ENCODE measurements at regions not wholly inside any gene's neighbourhood (a gene's known extent, or its start where the extent isn't known, plus 50 kb on each side); places are given as distances from the start of the nearest gene placed in this dataset.
"Not testable (repeated sequence)": the region's sequence is repeated elsewhere in the genome, so short reads cannot be mapped to it uniquely, and the experiment has no call there.

GRCh38 chr18:39308931-39309521, 1743.4 kb upstream of the CELF4 start:
- not testable (repeated sequence) for TF ChIP-seq CTCF, EZH2phosphoT487, EZH2 (IDR thresholded peaks at IDR 0.05)
